NCI-H510A treated with DMSO at 0.1 percent for 48 hours (cell line): ENCODE measurements at regions not wholly inside any gene's neighbourhood (a gene's known extent, or its start where the extent isn't known, plus 50 kb on each side); places are given as distances from the start of the nearest gene placed in this dataset.

ENCODE experiments used
- DNase-seq: peaks from one replicate; lab custom pipeline; 2025; lab: John Stamatoyannopoulos, UW

DNA sequence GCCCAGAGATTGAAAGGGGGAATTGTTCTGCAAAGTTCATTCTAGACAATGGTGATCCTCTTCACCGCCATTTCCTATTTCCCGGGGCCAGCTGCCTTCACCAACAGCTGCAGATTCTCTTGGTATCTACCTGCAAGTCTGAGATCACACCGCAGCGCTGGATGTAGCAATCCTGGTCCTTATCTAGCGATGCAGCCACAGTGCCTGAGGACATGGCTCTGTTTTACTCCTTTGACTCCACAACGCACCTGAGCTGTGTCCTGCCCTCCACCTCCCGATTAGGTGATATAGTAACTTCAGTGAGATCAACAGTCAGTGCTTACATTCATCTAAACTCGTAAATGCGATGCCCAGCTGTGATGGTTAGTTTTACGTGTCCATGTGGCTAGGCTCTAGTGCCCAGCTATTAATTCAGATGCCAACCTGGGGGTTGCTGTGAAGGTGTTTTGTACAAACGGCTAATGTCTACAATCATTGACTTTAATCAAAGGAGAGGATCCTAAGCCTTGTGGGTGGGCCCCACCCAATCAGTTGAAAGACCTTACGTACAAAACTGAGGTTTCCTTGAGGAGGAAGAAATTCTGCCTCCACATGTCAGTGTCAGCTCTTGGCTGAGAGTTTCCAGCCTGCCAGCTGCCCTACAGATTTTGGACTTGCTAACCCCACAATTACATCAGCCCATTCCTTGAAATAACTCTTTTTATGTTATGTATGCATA lies 189.8 kb downstream of the SH3BP4 start:
- no peak for DNase-seq

DNA sequence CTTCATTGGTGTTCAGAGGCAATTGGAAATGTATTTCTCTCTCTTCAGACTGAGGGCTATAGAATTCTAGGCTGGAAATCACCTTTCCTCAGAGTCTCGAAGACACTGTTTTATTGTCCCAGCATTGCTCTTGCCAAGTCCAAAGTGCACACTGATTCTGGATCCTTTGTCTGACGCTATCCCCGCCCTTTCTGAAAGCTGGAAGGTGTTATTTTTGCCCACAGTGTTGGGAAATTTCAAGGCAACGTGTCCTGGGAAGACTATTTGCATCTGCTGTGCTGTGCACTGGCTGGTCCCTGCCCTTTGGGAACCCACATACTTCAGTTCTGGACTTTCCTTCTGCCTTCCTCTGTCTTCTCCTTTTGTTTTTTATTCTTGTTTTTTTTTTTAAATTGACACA lies 190.8 kb downstream of the SH3BP4 start:
- DNase-seq: no peak

DNA sequence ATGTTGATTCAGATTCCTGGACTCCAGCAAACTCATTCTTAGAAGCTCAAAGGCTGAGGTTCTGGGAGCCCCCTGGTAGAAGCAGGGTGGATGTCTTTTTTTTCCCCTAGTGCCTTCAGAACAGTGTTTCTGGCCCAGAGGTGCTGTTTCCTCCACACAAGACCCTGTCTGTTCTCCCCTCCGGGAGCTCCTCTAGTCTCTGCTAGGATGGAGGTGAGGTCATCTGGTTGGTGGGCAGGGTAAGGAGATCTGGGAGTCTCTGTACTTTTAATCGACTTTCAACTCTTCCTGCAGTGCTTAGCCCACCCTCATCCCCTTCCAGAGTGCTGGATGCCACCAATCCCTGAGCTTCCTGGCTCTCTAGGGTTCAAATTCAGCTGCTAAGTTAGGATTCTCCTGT lies 192.0 kb downstream of the SH3BP4 start:
- DNase-seq: no peak

DNA sequence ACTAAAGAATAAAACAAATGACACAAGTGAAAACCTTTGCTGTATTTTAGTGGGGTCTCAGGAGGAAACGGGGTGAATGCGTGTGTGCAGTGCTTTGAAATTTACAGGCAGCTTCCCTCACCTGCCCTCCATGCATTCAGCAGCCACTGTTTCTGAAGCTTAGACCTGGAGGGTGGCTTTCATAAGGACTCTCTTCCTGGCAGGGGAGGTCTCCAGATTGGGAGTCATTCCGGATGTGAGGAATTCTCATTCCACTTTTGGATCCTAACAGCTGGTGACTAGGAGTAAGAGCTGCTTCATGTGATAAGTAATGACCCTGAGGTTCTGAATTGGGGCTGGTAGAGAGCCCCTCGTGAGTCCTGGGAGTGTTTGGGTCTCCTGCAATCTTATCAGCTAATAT lies 192.5 kb downstream of the SH3BP4 start:
- DNase-seq: no peak

DNA sequence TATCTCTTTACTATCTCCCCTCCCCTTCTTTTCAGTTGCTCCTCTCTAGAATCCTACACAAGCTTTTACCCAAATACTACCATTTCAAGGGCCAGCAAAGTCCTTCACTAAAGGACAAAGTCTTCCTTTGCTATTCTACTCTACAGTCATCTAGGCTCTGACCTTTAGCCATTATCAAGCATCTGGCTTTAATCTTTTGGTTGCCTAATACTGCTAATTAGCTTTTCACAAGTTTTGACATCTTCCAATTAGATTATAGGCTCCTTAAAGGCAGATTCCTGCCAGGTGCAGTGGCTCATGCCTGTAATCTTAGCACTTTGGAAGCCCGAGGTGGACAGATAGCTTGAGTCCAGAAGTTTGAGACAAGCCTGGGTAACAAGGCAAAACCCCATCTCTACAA lies 194.4 kb downstream of the SH3BP4 start:
- DNase-seq: no peak

DNA sequence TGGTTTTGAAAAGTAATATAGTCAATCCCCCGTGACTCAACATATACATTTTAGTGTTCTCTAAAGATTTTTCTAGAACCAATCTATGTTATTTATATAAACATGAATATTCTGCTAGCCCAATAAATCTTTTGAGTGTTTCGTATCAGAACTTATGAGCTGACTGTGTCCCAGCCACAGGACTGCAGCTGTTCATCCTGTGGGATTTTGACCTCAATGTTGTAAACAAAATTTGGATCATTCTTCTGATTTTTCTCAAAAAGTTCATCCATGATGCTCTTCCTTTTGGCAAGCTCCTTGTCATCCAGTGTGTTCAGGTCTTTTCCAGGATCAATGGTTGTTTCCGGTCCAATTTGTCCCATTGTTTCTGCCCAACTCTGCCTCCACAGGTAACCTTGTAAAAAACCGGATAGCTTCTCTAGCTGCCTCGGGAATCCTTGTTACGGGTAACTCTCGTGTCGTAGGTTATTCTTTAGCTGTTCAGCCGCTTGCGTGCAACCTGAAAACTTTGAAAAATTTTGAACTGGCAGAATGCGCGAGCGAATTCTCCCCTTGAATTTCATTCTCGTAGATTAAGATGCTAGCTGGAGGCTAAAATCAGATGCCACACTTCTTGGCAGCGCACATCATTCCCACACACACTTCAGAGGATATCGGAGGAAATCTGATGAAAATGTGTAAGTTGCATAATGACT lies 195.2 kb downstream of the SH3BP4 start:
- DNase-seq: no peak

DNA sequence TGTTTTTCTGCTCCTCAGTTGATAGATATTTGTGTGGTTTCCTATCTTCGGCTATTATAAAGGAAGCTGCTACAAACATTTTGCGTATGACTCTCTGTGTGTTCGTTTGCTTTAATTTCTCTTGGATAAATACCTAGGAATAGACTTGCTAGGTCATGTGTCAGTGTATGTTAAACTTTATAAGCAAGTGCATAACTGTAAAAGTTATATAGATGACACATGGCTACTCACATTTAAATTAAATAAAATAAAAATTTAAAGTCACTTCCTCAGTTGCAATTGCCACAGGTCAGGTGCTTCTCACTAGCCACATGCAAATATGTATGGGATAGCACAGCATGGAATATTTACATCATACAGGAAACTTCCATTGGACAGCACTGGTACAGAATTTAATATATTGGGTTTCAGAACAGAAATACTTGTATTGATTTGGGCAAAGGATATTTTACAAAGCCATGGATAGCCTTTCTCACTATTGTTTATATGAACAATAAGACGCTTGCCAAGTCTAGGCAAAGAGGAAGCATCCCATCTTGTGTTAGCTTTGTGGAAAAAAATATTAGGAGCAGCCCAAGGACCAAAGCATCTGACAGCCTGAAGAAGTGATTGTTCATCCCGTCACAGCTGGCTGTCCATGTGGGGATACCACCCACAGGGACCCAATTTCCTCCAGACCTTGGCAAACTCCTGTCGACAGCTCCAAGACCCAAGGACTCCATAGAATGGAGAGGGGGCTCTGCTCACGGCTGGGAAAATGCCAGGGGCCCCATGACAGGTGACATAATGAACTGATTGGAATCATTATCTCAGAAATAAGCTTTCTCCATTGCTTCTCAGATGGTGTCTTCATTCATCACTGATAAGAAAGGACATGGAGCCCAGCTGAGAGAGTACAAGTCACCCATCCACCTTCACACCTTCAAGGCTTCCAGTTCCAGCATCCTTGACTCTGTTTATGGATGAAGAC lies 196.7 kb downstream of the SH3BP4 start:
- DNase-seq: no peak

DNA sequence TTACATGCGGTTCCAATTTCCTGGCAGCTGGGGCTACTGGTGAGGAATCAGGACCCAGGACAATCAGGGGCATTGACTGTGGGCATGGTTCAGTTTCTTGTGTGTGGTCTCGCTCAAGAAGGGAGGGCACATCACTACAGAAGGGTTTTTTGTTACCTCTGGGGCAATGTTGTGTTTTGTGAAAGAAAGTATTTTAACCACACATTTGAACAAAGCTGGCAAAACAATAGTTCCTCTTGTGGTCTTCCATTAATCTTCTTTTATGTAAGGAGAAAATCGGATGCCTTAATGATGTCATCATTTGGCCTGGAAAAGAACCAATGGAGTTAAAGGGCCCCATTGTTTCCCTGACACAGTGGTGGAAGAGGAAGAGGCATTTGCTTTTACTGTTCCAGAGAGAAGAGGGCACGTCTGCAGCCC lies 197.4 kb downstream of the SH3BP4 start:
- DNase-seq: no peak

DNA sequence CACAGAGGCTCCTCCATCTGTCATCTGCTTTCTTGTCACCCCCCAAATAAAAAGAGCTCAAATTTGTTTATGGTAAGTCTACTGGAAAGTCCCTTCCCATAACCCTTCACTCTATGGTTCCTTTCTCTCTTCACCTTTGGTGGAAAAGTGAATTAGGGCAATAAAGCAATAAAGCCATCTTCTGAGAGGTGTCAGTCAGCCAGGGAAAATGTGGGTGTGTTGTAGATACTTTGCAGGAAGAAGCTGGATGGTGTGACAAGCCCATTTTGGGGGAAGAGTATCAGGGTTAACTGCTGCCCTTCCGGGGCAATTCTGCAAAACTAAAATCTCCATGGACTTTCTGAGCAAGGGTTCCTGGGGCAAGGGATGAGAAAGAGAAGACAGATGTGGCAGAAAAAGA lies 197.9 kb downstream of the SH3BP4 start:
- DNase-seq: no peak

DNA sequence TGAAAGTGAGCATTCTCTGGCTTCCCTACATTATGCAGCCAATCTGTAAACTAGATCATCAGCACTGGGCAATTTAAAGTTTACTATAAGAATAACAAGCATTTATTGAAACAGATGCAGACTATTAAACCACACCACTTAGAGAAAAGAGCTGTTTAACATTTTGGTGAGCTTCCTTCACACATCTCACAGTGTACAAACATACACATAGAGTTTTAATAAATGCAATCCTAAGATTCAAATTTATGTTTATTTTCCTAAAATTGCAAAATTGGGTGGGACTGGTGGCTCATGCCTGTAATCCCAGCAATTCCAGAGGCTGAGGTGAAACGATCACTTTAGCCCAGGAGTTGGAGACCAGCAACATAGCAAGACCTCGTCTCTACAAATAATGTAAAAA lies 199.3 kb downstream of the SH3BP4 start:
- DNase-seq: no peak

DNA sequence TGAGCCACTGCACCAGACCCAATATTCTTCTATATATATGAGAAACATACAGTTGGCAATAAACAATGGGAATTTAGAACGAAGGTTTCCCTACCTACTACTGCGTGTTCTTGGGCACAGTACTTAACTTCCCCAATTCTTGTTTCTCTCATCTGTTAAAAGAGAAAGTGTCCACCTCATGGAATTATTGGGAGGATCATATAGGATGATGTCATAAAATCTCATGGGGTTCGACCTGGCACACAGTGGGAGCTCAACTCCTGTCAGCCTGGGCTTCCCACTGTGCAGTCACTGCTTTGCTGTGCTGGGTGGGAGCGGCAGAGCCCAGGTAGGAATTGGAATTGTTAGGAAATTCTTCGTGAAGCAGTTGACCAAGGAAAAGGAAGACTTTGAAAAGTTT lies 203.3 kb downstream of the SH3BP4 start:
- DNase-seq: no peak

DNA sequence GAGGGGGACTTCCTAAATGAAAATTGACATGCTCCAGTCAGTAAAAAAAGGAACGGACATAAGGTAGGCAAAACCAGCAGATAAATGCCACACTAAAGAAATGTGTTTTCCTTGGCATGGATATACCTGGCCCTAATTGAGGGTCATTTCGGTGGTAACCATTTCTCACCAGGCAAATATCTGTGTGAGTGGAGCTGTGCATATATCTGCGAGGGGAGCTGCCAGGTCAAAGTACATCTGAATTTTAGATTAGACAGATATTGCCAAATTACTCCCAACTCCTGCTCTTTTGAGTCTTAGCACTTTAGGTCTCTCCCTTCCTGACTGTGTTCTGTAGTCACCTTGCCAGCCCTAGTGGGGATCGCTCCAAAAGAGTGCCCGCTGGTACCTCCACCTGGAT lies 204.2 kb downstream of the SH3BP4 start:
- no peak for DNase-seq

DNA sequence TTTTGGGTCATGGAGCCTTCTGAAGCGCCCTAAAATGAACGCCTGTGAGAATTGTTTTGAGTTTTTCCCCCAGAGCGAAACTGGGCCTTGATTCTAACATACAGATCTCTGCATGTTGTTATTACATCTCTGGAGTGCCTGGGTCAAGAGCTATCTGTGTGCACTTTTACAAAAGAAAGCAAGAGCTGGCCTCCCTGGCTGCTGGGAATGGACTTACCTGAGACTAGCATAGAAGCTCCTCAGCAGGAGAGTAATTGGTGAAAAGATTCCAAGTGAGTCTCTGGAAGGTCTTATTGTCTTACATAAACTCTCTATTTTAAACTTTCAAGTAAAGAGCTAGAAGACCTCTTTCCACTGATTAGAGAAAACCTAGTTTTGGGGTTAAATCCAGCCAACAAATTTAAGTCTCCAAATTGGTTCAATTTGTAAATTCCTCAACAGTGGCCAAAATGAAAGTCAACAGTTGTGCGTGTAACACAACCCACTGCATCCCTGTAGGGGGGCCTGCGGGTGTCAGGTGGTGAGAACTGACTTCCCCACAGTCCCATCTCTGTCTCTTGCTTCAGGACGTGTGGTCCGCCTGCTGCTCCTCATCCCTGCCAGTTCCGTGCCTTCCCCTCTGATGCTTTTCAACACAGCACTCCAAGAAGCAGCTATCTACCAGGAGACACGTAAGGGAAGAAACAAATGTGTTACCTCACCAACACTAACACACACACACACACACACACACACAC lies 206.1 kb downstream of the SH3BP4 start:
- no peak for DNase-seq

DNA sequence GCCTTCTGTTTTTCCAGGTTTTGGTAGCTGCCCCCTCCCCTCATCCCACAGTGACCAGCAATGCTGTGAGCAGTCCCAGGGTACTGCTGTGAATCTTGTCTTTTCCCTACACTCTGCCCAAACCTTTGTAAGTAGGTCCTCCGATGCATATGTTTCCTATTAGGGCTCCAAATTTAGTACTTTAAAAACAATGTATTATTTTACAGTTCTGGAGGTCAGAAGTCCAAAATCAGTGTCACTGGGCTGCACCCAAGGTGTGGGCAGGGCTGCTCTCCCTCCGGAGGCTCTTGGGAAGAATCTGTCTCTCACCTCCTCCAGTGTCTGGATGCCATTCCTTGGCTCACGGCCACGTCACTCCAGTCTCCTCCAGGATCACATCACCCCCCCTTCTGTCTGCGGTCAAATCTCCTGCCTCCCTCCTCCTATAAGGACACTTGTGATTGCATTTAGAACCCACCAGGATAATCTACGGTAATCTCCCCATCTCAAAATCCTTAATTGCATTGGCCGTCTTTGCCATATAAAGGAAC lies 208.5 kb downstream of the SH3BP4 start:
- DNase-seq: no peak

DNA sequence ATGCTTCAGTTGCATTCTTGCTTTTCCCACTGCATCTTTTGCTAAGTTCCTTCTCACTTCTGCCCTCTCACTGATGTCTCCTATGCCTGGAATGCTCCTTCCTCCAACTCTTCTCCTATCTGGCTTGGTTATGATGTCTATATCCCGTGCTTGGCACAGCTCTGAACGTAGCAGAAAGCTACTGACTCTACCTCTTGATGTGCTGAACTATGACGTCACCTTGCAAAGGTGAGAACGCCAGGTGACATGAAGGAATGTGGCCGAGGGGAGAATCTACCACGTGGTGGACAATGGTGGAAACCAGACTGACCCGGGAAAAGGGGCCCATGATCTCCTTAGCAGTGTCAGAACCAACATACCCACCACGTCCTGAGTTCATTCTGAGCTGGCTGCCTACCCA lies 209.7 kb downstream of the SH3BP4 start:
- no peak for DNase-seq

DNA sequence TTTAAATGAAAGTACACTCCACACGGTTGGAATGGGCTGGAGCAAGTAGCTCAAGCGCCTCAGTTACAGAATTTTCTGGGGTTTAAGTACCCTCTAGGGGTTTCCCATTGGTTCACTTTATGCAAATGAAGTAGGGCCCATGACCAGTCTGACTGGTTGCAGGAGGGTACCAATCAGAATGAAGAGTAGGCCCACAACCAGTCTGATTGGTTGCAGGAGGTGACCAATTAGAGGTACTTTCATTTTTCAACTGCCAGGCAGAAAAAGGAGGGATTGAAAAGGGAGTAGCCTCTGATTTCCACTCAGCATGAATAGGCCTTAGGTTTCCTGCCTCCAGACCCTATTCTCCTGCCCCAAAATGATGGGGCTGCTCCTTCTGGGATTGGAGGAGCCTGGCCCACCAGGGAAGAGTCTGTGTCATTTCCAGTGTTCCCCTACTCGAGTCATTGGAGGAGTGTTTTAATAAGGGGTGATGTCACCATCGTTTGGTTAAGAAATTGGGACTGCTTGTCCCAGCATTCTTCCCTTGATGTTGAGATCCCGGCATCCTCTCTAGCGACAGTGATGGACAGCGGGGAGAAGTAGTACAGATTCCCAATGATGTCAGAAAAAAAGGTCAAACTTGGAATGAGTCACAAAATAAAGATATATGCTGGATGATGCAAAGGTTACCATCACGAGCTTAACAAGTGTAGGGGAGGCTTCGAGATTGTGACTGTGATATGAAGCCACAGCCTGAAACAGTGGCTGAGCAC lies 210.4 kb downstream of the SH3BP4 start:
- DNase-seq: no peak

DNA sequence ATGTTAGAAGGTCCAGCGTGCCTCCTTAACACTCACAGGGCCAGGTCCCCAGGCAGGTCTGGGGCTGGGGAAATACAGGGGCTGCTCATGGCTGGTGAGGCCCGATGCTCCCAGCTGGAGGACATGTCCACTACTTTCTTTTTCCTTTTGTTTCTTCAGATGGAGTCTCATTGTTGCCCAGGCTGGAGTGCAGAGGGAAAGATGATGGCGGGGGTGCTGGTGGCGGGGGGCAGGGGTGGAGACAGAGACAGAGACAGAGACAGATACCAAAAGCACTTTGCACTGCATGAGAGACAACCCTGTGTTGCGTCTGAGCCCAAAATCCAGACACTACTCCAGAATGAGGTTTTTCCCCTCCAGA lies 211.0 kb downstream of the SH3BP4 start:
- no peak for DNase-seq

DNA sequence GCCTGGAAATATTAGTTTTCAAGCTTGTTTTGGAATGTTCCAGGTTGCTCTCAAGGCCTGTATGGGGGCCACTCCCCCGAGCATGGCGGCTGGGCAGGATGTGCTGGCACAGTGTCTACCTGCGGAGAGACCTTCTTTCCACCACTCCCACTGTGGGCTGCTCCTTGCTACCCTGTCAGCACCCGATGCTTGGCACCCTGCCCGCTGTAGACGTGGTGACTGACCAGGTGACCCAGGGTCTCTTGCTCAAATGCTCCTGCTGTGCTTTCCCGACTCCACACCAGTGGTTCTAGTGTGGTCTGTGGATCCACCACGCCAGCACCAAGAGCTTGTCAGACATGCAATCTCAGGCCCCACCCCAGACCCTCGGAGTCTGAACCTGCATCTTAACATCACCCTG lies 213.3 kb downstream of the SH3BP4 start:
- DNase-seq: no peak

DNA sequence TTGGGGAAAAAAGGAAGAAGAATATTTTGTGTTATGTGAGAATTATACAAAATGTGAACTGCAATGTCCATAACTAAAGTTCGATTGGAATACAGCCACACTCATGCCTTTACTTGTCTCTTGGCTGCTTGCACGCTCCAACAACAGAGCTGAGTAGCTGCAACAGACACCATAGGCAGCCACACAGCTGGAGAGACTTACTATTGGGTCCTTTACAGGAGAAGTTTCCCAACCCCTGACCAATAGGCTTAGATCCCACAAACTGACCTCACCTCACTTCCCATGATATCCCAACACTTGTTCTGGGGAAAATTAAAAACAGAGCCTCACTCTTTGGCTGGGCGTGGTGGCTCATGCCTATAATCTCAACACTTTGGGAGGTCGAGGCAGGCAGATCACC lies 213.8 kb downstream of the SH3BP4 start:
- DNase-seq: no peak

DNA sequence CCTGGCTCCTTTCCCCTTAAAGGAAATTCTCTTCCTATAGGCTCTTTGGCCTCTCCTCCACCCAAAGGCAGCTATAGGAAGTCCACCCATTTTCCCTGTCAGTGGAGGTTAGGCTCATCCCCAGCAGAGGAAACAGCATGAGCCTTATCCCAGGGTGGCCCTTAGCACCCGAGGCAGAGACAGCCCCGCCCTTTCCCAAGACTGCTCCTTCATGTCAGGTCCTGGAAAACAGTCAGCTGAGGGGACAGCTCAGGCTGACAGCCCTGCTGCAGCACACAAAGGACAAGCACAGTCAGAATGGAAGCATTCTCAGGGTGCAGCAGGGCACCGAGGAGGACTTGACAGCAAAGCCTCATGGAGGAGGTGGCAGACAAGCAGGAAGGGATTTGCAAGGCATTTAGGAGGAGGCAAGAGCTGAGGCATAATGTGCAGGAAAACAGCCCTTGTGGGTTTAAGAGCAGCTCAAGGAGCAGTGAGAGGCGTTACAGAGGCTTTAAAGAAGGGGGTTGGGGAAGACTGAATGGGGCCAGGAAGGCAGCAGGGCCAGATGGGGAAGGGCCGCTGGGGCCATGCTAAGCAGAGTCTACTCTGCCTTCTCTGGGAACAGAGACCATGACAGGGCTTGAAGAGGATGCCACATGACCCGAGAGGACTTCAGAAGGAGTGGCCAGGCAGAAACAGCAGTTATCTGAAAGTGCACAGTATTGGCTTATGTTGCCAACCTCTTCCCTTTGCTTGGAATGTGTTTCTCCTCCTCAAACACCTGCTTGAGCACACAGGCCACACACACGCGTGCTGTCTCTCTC lies 216.6 kb downstream of the SH3BP4 start:
- no peak for DNase-seq
